Breast epithelium (tissue), 4 donors: ENCODE measurements at regions not wholly inside any gene's neighbourhood (a gene's known extent, or its start where the extent isn't known, plus 50 kb on each side); places are given as distances from the start of the nearest gene placed in this dataset.

ENCODE experiments used
- DNase-seq, 2 donors: peaks; one replicate each; pipeline ENCODE4 v3.0.0-alpha.2; 2019; ENCODE audit warnings: low spot score in 2 of 2
- H3K27ac ChIP-seq, 2 donors: fragments of 200-600 bp; sonication (generic) in 1 of 2; one replicate each; pipeline ENCODE4 v1.5.1; 2016 to 2019; ENCODE audit warnings: mild to moderate bottlenecking in 1 of 2
- H3K27me3 ChIP-seq, 2 donors: fragments of 200-600 bp; sonication (generic) in 1 of 2; one replicate each; pipeline versions ENCODE4 v1.5.1 to v1.6.0; 2017 to 2019; ENCODE audit warnings: control low read depth in 1 of 2, mild to moderate bottlenecking in 1 of 2
- H3K36me3 ChIP-seq: fragments of 200-600 bp; one replicate; pipeline ENCODE4 v1.5.1; 2019
- H3K4me1 ChIP-seq, 2 donors: fragments of 200-600 bp; sonication (generic); one replicate each; pipeline ENCODE4 v1.5.1; 2016 to 2019; ENCODE audit warnings: control low read depth in 1 of 2
- H3K4me3 ChIP-seq, 3 donors: fragments of 200-600 bp; sonication (generic); 1 replicate in 2 of 3; 2 replicates in 1 of 3; pipeline ENCODE4 v1.5.1; 2016 to 2019; ENCODE audit warnings: mild to moderate bottlenecking in 3 of 3, moderate library complexity in 2 of 3
- H3K9me3 ChIP-seq, 2 donors: fragments of 200-600 bp; sonication (generic) in 1 of 2; one replicate each; pipeline ENCODE4 v1.5.1; 2016 to 2019; ENCODE audit warnings: control low read depth in 1 of 2
- CTCF ChIP-seq, 3 donors: fragments of 450-650 bp; IDR thresholded peaks; one replicate each; pipeline ENCODE4 v1.5.1; 2016 to 2017; ENCODE audit warnings: antibody characterized with exemption in 3 of 3, mild to moderate bottlenecking in 3 of 3, moderate library complexity in 3 of 3
- POLR2A ChIP-seq: fragments of 450-650 bp; IDR thresholded peaks from one replicate; pipeline ENCODE4 v1.6.1; 2016; ENCODE audit warnings: antibody characterized with exemption, mild to moderate bottlenecking, moderate library complexity
- POLR2AphosphoS5 ChIP-seq, 3 donors: sonication (generic); formaldehyde crosslinking; IDR thresholded peaks; one replicate each; pipeline ENCODE4 v1.6.1; 2017; ENCODE audit warnings: antibody characterized with exemption in 3 of 3
- intact Hi-C: fragments of 100-400 bp; cut with DNase I; formaldehyde crosslinking; loops from one replicate; pipeline ENCODE4 v1.15.1; 2023; ENCODE audit warnings: low total_unique reads

- Histone ChIP-seq H3K9me3 (no peaks in the 10 kb centered on the region), H3K27me3 (no peaks in the 10 kb centered on the region), H3K36me3 (no peaks in the 10 kb centered on the region), H3K27ac (no peak overlapping the region), H3K4me3 (no peak overlapping the region), H3K4me1 (no peaks in the 10 kb centered on the region)
- intact Hi-C loops, result no loop called here
- TF ChIP-seq CTCF (IDR thresholded peaks at IDR 0.05) (no peak), POLR2A (no peak), POLR2AphosphoS5 (IDR thresholded peaks at IDR 0.05) (no peak)
- DNase-seq, result no peak
Measured at GRCh38 chr20:2227861-2228260, 67.9 kb upstream of the TGM3 start.

GRCh38 chr20:2228926-2229325, 66.9 kb upstream of the TGM3 start:
- H3K9me3 ChIP-seq, result no peaks in the 10 kb centered on the region
- H3K27me3 ChIP-seq, result no peaks in the 10 kb centered on the region
- no peak overlapping the region for H3K4me3 ChIP-seq
- intact Hi-C loops, result no loop called here
- no peak for DNase-seq
- H3K36me3 ChIP-seq, result no peaks in the 10 kb centered on the region
- H3K27ac ChIP-seq, result no peak overlapping the region
- H3K4me1 ChIP-seq, result no peaks in the 10 kb centered on the region
- TF ChIP-seq POLR2A, result no peak
- no peak for TF ChIP-seq POLR2AphosphoS5 (IDR thresholded peaks at IDR 0.05)
- no peak for TF ChIP-seq CTCF (IDR thresholded peaks at IDR 0.05)

GRCh38 chr20:2230726-2231488, 64.9 kb upstream of the TGM3 start:
- TF ChIP-seq POLR2A (no peak), CTCF (IDR thresholded peaks at IDR 0.05) (no peak), POLR2AphosphoS5 (IDR thresholded peaks at IDR 0.05) (no peak)
- H3K4me3 ChIP-seq, result no peak overlapping the region
- no peaks in the 10 kb centered on the region for H3K36me3 ChIP-seq
- intact Hi-C loops, result no loop called here
- no peak overlapping the region for H3K27ac ChIP-seq
- H3K4me1 ChIP-seq, result no peaks in the 10 kb centered on the region
- no peak for DNase-seq
- H3K9me3 ChIP-seq, result no peaks in the 10 kb centered on the region
- H3K27me3 ChIP-seq, result no peaks in the 10 kb centered on the region

GRCh38 chr20:2231701-2232100, 64.1 kb upstream of the TGM3 start:
- TF ChIP-seq POLR2A, result no peak
- intact Hi-C loops, result no loop called here
- Histone ChIP-seq H3K4me3 (no peak overlapping the region), H3K27me3 (no peaks in the 10 kb centered on the region), H3K36me3 (no peaks in the 10 kb centered on the region), H3K27ac (no peak overlapping the region), H3K9me3 (no peaks in the 10 kb centered on the region), H3K4me1 (no peaks in the 10 kb centered on the region)
- no peak for DNase-seq

- no peak for TF ChIP-seq POLR2A
- no peak for TF ChIP-seq POLR2AphosphoS5 (IDR thresholded peaks at IDR 0.05)
- TF ChIP-seq CTCF (IDR thresholded peaks at IDR 0.05), result no peak
- no peaks in the 10 kb centered on the region for H3K36me3 ChIP-seq
- intact Hi-C loops, result loop anchor here (5.0 kb wide), 1 partner anchor 888 kb away; no protein-coding TSS in a partner anchor
Measured at GRCh38 chr20:2234598-2235191, 61.1 kb upstream of the TGM3 start.

More at GRCh38 chr20:2234598-2235191, 61.1 kb upstream of the TGM3 start:
- Histone ChIP-seq H3K4me3 (no peak overlapping the region), H3K27ac (no peak overlapping the region), H3K4me1 (no peaks in the 10 kb centered on the region), H3K27me3 (no peaks in the 10 kb centered on the region), H3K9me3 (no peaks in the 10 kb centered on the region)
- DNase-seq, result no peak
